ENCODE measurements at regions not wholly inside any gene's neighbourhood (a gene's known extent, or its start where the extent isn't known, plus 50 kb on each side); places are given as distances from the start of the nearest gene placed in this dataset.

DNA sequence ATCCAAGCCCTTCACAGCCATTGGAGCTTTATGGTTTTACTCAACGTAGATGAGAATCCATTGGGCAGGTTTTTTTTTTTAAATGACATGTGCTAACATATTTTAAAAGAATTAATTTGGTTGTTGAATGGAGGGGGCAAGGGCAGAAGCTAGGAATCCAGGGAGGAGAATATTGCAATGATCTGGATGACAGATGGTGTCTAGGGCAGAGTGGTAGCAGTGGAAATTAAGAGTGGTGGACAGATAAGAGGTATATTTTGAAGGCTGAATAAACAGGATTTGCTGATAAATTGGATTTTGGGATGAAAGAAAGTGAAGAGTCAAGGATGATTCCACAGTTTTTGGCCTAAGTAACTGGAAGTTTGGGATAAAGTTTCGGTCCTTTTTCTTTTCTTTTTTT is 54.8 kb upstream of the DHX40 start:
- TF ChIP-seq, protein P1, sequence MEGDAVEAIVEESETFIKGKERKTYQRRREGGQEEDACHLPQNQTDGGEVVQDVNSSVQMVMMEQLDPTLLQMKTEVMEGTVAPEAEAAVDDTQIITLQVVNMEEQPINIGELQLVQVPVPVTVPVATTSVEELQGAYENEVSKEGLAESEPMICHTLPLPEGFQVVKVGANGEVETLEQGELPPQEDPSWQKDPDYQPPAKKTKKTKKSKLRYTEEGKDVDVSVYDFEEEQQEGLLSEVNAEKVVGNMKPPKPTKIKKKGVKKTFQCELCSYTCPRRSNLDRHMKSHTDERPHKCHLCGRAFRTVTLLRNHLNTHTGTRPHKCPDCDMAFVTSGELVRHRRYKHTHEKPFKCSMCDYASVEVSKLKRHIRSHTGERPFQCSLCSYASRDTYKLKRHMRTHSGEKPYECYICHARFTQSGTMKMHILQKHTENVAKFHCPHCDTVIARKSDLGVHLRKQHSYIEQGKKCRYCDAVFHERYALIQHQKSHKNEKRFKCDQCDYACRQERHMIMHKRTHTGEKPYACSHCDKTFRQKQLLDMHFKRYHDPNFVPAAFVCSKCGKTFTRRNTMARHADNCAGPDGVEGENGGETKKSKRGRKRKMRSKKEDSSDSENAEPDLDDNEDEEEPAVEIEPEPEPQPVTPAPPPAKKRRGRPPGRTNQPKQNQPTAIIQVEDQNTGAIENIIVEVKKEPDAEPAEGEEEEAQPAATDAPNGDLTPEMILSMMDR (conservative IDR thresholded peaks at IDR 0.05; ENCODE audit: low read depth in 2 of 2), result no peak
- TF ChIP-seq, protein P2, sequence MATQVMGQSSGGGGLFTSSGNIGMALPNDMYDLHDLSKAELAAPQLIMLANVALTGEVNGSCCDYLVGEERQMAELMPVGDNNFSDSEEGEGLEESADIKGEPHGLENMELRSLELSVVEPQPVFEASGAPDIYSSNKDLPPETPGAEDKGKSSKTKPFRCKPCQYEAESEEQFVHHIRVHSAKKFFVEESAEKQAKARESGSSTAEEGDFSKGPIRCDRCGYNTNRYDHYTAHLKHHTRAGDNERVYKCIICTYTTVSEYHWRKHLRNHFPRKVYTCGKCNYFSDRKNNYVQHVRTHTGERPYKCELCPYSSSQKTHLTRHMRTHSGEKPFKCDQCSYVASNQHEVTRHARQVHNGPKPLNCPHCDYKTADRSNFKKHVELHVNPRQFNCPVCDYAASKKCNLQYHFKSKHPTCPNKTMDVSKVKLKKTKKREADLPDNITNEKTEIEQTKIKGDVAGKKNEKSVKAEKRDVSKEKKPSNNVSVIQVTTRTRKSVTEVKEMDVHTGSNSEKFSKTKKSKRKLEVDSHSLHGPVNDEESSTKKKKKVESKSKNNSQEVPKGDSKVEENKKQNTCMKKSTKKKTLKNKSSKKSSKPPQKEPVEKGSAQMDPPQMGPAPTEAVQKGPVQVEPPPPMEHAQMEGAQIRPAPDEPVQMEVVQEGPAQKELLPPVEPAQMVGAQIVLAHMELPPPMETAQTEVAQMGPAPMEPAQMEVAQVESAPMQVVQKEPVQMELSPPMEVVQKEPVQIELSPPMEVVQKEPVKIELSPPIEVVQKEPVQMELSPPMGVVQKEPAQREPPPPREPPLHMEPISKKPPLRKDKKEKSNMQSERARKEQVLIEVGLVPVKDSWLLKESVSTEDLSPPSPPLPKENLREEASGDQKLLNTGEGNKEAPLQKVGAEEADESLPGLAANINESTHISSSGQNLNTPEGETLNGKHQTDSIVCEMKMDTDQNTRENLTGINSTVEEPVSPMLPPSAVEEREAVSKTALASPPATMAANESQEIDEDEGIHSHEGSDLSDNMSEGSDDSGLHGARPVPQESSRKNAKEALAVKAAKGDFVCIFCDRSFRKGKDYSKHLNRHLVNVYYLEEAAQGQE (IDR thresholded peaks at IDR 0.05; ENCODE audit: unreplicated experiment), result no peak
- TF ChIP-seq CREB1 (CRISPR knock-in tag; IDR thresholded peaks at IDR 0.05; ENCODE audit: low read depth) (no peak), JUNB (IDR thresholded peaks at IDR 0.05; ENCODE audit: unreplicated experiment) (no peak), EZH2 (IDR thresholded peaks at IDR 0.05; ENCODE audit: low read depth, unreplicated experiment) (no peak), POLR2AphosphoS5 (IDR thresholded peaks at IDR 0.05; ENCODE audit: low read depth) (no peak), EZH2phosphoT487 (IDR thresholded peaks at IDR 0.05; ENCODE audit: unreplicated experiment) (no peak)
